Adrenal gland (tissue), 9 donors: ENCODE measurements at regions not wholly inside any gene's neighbourhood (a gene's known extent, or its start where the extent isn't known, plus 50 kb on each side); places are given as distances from the start of the nearest gene placed in this dataset.
"Not testable (repeated sequence)": the region's sequence is repeated elsewhere in the genome, so short reads cannot be mapped to it uniquely, and the experiment has no call there.

ENCODE experiments used
- DNase-seq, 7 donors: peaks; one replicate each; pipeline ENCODE4 v3.0.0-alpha.2; 2019 to 2020
- H3K27ac ChIP-seq, 5 donors: fragments of 200-600 bp; sonication (generic) in 4 of 5; 1 replicate in 3 of 5; 2 replicates in 2 of 5; pipeline versions ENCODE4 v1.5.1 to v1.8.0; 2016 to 2020; ENCODE audit warnings: mild to moderate bottlenecking in 1 of 5
- H3K27me3 ChIP-seq: fragments of 200-600 bp; 2 replicates; pipeline ENCODE4 v1.8.0; 2021
- H3K36me3 ChIP-seq, 2 donors: fragments of 200-600 bp; replicated peaks in 1 of 2; 1 replicate in 1 of 2; 2 replicates in 1 of 2; pipeline versions ENCODE4 v1.5.1 to v1.8.0; 2018 to 2022
- H3K4me1 ChIP-seq, 2 donors: fragments of 200-600 bp; replicated peaks in 1 of 2; 1 replicate in 1 of 2; 2 replicates in 1 of 2; pipeline versions ENCODE4 v1.5.1 to v1.8.0; 2018 to 2021
- H3K4me3 ChIP-seq, 4 donors: fragments of 200-600 bp; sonication (generic) in 3 of 4; one replicate each; pipeline ENCODE4 v1.5.1; 2016 to 2018
- H3K9me3 ChIP-seq, 3 donors: fragments of 200-600 bp; sonication (generic) in 1 of 3; replicated peaks in 1 of 3; 1 replicate in 2 of 3; 2 replicates in 1 of 3; pipeline versions ENCODE4 v1.5.1 to v1.8.0; 2016 to 2021
- CTCF ChIP-seq, 6 experiments: fragments of 450-650 bp in 4 of 6; fragments of 200-600 bp in 2 of 6; sonication (generic) in 1 of 6; IDR thresholded peaks; 1 replicate in 5 of 6; 2 replicates in 1 of 6; pipeline versions ENCODE4 v1.5.1 to v1.8.0; 2016 to 2021; ENCODE audit warnings: antibody characterized with exemption in 6 of 6, mild to moderate bottlenecking in 2 of 6, moderate library complexity in 1 of 6
- POLR2A ChIP-seq, 2 donors: fragments of 450-650 bp; IDR thresholded peaks; one replicate each; pipeline ENCODE4 v1.6.1; 2017; ENCODE audit warnings: antibody characterized with exemption in 2 of 2, mild to moderate bottlenecking in 2 of 2, moderate library complexity in 1 of 2
- WGBS, 4 donors: extraction: QIAGEN DNeasy Blood & Tissue Kit in 2 of 4; methylation state at CpG; one replicate each; pipeline versions ENCODE4 v1.1.5 to v1.1.7; 2013 to 2017; 5-methylcytosine and 5-hydroxymethylcytosine counted together
- intact Hi-C, 2 donors: fragments of 100-400 bp; cut with DNase I; formaldehyde crosslinking; loops; one replicate each; pipeline versions ENCODE4 v1.14.1 to v1.15.0; 2022 to 2023
- donor health status: healthy with polysubstance abuse.
- donor health status: Bipolar disorder and iron deficiency.
- donor health status: DM: yes; HTN: yes; CAD: no.
- donor health status: DM: no; HTN: no; CAD: no.
- donor health status: DM: no; HTN: no; CAD: no.

- WGBS, 4 donors: 63 to 71% (median 66%) methylated on average over 4 of the region's 4 CpGs
- DNase-seq: no peak
- TF ChIP-seq POLR2A (IDR thresholded peaks at IDR 0.05) (no peak), CTCF (IDR thresholded peaks at IDR 0.05) (no peak)
- no peaks in the 10 kb centered on the region for H3K36me3 ChIP-seq
- H3K9me3 ChIP-seq: no peaks in the 10 kb centered on the region
- H3K27me3 ChIP-seq: no peaks in the 10 kb centered on the region
- no peak overlapping the region for H3K27ac ChIP-seq
- no peaks in the 10 kb centered on the region for H3K4me1 ChIP-seq
- intact Hi-C loops: no loop called here
- no peak overlapping the region for H3K4me3 ChIP-seq
Measured at GRCh38 chr20:16828666-16829305, 80.6 kb downstream of the OTOR start.

- DNase-seq, H3K9me3 ChIP-seq, H3K36me3 ChIP-seq, H3K4me3 ChIP-seq, H3K27ac ChIP-seq, H3K4me1 ChIP-seq, intact Hi-C loops, H3K27me3 ChIP-seq: not testable (repeated sequence)
Measured at GRCh38 chr20:16835690-16836089, 87.5 kb downstream of the OTOR start.

DNA sequence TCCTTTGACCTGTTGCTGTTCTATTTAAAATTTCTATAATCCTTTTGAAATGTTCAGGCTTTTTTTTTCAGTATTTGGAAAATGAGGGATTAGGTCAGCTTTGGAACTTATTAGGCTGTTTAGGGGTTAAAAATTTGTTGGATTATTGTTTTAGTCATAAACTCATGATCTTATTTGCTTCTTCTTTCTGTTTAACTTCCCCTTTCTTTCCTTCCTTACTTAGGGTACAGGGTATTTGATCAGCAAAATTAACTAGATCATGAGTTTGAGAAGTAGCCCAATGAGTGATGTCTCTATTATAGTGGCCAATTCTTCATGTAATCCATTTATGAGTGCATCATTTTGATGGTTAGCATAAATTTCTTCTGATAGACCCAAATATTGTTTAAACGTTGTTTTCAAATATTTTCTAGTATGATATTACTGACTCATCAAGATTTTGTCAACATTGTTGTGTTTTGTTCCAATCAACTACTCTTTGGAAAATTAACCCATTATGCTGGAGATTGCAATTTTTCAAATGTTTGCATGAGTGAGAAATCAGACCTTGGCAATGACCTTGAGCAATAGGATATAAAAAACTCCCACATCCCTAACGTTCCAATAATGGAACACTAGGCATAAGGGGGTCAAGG lies 94.4 kb downstream of the OTOR start:
- WGBS, 4 donors: 57 to 71% (median 64%) methylated on average over 2 of the region's 2 CpGs
- DNase-seq: no peak
- no peak overlapping the region for H3K27ac ChIP-seq
- intact Hi-C loops: no loop called here
- H3K27me3 ChIP-seq: no peaks in the 10 kb centered on the region
- no peaks in the 10 kb centered on the region for H3K4me1 ChIP-seq
- no peaks in the 10 kb centered on the region for H3K36me3 ChIP-seq
- H3K9me3 ChIP-seq: no peaks in the 10 kb centered on the region
- no peak overlapping the region for H3K4me3 ChIP-seq
- TF ChIP-seq POLR2A (IDR thresholded peaks at IDR 0.05): no peak
- no peak for TF ChIP-seq CTCF (IDR thresholded peaks at IDR 0.05)

- no peaks in the 10 kb centered on the region for H3K9me3 ChIP-seq
- H3K27me3 ChIP-seq: no peaks in the 10 kb centered on the region
- intact Hi-C loops: no loop called here
- no peaks in the 10 kb centered on the region for H3K36me3 ChIP-seq
- no peaks in the 10 kb centered on the region for H3K4me1 ChIP-seq
- no peak for TF ChIP-seq POLR2A (IDR thresholded peaks at IDR 0.05)
- no peak for TF ChIP-seq CTCF (IDR thresholded peaks at IDR 0.05)
- H3K27ac ChIP-seq: no peak overlapping the region
- DNase-seq: no peak
- H3K4me3 ChIP-seq: no peak overlapping the region
- WGBS, 4 donors: 84 to 94% (median 88%) methylated on average over 1 of the region's 1 CpG
Measured at GRCh38 chr20:16844406-16844805, 96.2 kb downstream of the OTOR start.

GRCh38 chr20:16846006-16846405 lies 97.8 kb downstream of the OTOR start:
- 90 to 96% (median 94%) methylated on average over 1 of the region's 1 CpG for WGBS, 4 donors
- H3K27me3 ChIP-seq: no peaks in the 10 kb centered on the region
- TF ChIP-seq POLR2A (IDR thresholded peaks at IDR 0.05) (no peak), CTCF (IDR thresholded peaks at IDR 0.05) (no peak)
- DNase-seq: no peak
- H3K9me3 ChIP-seq: no peaks in the 10 kb centered on the region
- intact Hi-C loops: no loop called here
- no peaks in the 10 kb centered on the region for H3K36me3 ChIP-seq
- H3K27ac ChIP-seq: no peak overlapping the region
- no peak overlapping the region for H3K4me3 ChIP-seq
- no peaks in the 10 kb centered on the region for H3K4me1 ChIP-seq
